Central memory CD4-positive, alpha-beta T cell (primary cell): ENCODE measurements at regions not wholly inside any gene's neighbourhood (a gene's known extent, or its start where the extent isn't known, plus 50 kb on each side); places are given as distances from the start of the nearest gene placed in this dataset.

Experiments
- DNase-seq: peaks from one replicate; pipeline ENCODE4 v3.0.0; 2022

DNA sequence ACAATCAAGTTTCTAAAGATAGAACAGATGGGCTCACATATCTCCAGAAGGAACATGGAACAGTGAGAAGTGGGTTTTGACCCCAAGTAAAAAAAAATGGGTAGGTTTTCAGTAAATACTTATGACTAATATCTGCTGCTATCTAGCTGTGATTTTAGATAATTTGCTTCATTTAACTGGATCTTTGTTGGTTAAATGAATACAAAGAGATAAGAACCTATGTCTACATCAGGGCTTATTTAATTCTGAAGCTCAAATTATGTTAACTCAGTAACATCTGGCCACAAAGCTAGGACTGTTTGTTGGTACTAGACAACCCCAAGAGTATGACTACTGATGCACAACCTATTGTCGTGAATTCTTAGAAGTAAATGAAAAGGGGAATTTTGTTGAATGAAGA is 144.4 kb upstream of the SESN3 start:
- DNase-seq = no peak

DNA sequence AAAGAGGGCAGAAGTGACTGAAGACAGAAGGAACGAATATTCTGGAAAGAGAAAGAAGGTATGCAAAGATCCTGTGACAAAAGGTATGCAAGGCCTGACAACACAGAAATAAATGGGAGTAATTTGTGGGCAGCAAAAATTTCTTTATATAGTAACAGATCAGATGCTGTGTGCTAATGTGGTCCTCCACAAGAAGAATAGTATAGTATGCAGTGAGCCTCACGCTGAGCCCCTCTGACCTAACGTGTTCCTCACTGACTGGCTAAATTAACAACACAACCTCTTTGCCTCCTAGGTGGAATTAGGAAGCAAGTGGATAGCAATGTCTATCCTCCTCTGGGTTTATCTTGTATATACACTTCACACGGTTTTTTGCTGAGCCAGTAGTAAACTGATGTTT is 143.1 kb upstream of the SESN3 start:
- no peak for DNase-seq

DNA sequence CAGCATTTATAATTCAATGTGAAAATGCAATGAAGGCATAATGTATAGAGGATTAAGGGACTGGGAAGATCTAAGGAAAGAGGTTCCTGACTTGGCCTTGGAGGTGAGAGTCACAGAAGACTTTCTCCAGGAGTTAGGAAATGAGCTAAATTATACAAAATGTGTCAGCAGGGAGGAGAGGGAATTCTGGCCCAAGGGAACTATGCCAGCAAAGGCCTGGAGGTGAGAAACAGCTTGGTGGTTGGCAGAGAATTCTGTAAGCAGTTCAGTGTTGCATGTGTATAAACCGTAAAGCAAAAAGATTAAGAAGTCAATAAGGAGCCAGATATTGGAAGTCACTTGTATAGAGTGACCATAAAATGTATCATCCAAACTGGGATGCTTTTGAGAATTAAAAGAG is 142.2 kb upstream of the SESN3 start:
- no peak for DNase-seq

DNA sequence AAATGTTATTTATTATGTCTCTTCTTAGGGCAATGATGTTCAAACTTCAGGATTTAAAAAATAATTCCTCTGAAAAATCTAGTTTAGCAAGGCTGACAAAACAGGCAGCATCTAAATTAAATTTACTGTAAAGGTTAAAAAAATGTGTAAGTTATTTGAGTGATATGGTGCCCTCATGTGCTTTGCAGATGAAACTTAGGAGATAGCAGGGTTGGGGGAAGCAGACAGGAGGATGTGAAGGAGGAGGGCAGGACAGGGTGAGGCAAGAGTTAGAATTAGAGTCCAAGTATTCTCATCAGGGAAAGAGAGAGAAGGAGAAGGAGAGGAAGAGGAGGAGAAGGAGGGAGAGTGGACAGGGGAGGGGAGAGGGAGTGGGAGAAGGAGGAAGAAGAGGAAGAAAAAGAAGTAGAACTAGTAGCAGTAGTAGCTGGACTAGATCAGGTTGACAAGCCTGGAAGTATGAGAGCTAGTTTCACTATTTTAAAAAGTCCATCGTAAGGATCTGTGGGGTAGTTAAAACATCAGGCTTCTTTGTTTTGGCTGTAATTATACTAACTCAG is 141.2 kb upstream of the SESN3 start:
- DNase-seq = no peak

DNA sequence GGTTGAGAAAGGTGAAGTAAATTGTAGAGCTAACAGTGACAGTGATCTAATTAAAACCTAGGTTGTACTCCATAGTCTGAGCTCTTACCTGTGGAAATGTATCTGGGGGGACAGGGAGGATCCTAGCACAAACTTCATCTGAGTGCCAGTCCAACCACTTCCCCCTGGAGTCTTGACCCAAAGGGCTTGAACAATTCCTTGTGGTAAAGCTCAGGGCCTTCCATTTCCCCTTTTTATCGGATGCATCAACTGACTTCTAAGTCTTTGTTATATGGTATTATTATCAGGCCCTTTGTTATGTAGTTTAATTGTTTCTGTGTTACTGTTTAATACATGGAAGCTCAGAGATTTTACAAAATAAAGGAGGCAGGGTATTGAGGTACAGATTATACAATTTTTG is 140.2 kb upstream of the SESN3 start:
- DNase-seq = no peak

DNA sequence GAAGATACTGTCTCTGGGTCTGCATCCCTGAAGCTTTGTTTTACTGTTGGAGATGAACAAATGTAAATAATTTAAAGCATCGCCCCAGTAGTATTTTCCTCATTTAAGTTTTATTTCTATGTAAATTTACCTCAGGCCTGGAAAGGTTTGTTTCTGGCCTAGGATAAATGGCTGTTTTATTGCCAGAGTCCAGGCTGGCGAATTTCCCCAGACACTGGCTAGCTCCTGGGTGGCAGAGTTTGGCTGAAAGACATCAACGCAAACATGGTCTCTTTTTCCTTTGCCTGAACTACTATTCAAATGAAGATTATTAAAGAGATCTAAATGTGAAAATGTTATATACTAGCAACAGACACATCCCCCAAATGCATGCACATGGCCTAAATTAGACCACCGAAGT is 136.7 kb upstream of the SESN3 start:
- no peak for DNase-seq

DNA sequence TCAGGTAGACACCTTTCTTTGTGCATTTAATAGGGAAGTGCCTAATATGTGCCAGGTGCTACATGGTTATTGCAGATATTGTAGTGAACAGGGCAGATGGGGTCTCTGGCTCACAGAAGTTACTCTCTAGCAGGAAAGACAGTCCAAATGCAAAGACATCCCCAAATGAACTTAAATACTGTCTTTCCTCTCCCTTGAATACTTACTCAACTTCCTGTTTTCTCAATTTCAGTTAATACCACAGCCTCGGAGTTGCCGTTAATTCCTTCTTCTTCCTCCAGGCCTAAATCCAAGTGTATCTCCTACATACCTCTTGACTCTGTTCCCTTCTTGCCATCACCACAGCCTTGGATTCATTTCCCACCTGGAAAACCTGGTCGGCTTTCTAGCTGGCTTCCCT is 134.3 kb upstream of the SESN3 start:
- no peak for DNase-seq

DNA sequence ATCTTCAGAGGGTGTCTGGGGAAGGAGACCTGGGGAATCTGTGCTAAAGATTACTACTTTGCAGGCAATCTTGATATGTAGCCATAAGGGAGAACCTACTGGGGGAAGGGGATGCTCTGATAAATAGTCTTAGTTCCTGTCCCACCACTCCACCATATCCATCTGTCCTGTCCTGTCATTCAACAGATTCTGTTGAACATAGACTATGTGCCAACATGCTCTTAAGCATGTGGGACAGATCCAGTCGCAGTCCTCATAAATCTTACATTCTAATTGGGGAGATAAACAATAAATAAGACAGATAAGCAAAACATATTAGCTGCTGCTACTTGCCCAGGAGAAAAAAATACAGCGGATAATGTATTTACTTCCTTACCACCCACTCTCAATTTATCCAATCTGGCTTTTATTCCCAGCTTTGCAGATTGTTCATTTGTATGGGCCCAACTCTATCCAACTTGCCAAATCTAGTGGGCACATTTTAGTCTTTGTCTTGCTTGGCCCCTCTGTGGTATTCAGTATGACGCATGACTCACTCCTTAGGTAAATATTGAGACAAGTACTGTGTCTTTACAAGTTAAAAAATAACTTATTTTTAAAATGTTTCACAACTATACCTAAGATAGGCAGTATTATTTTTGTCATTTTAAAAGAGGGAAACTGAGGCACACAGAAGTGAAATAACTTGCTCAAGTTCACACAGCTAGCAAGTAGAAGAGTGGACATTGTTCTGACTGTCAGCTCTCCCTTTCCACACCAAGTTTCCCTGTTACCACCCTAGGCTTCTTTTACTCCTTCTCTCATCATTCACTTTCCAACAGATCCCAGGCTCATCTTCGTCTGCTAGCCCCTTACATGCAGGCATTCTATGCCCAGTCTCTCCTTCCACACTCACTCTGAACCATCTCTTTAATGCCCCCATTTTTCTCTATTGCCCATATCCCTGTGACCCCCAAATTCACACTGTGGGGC is 133.6 kb upstream of the SESN3 start:
- DNase-seq = no peak

DNA sequence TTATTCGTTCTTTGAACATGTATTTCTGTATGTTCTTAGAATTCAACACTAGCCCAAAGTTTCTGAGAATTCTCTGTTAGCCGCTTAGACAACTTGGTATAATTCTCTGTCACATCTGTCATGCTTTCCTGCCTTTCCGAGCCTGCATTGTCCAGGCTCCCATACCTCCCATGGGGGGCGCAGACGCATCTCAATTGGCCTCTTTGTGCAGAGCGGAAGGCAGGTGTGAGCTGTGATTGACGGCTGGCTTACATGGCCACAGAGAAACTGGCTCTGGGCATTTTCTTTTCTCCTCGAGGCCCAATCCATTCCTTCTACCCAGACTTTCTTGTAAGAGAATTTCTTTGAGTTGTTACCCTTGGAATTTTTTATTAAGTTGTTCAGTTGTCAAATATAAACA is 132.7 kb upstream of the SESN3 start:
- no peak for DNase-seq

DNA sequence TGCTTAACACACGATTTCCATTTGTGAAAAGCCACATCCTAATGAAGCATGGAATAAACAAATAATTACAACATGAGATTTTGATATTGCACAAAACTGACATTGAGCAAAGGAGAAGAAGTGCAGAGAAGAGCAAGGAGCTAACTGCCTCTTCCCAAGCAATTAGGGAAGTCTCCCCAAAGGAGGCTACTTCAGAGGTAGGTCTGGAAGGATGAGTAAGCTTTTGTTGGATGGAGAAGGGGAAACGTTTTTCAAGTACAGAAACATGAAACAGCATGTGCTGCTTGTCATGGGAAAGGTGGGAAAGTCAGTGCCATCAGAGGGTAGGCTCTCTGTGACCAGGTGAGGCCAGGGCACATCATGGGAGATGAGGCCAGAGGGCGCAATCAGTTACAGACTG is 132.2 kb upstream of the SESN3 start:
- no peak for DNase-seq

DNA sequence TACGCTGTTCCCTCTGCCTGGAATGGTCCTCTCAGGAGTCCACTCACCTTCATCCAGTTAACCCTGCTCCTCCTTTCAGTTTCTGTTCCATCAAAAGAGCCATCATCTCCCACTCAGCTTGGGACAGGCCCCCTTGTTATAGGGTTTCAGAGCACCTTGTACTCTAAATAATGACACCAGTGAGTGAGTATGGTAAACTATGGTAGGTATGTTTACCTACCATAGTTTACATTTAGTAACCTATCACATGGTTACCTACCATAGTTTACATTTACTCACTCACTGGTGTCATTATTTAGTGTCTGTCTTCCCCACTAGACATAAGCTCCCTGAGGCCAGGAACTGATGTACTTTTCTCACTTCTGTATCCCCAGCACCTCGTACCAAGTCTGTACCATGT is 130.2 kb upstream of the SESN3 start:
- DNase-seq = no peak

DNA sequence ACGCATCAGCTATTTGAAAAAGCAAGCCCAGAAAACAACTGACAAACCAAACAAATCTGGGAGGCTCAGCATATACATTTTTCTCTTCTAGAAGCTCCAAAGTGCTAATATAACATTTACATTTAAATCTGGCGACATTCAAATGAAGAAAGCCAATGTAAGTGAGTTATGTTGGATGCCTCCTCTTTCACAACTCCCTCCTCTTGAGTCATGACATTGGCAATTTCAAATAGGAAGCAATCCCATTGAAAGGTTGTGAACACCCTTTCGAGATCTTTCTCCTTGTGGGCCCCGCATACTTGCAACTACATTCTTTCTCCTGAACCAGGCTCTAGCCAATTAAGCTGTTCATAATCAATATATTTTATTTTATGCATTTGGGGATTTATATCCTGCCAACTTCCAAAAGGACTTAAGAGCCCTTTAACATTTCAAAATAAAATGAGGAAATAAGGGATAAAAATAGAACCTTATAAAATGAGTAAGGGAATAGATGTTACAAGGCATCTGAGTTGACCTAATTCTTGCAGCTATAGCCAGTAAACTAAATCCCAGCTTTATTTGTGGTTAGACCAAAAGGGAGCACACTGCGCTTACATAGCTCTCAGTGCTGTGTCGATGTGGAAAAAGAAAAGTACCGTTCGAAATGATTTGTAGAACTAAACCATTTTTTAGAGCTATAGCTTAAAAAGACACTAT is 129.5 kb upstream of the SESN3 start:
- no peak for DNase-seq

DNA sequence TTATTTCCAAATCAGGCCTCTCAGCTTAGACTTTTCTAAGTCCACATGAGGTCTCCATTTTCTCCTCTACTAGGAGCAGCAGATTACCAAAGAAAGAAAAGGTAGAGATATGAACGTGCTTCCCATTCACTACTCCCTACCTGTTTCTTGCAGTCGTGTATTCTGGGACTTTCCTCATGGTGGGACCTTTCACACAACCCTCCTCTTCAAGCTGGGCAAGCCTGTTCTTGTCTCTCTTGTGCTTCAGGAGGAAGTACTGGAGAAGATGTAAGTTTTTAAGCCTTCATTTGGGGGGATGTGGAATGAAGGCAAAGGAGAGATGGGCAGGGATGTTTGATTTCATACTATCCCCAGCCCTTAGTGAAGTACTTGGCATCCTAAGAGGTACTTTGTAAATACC is 128.8 kb upstream of the SESN3 start:
- no peak for DNase-seq

DNA sequence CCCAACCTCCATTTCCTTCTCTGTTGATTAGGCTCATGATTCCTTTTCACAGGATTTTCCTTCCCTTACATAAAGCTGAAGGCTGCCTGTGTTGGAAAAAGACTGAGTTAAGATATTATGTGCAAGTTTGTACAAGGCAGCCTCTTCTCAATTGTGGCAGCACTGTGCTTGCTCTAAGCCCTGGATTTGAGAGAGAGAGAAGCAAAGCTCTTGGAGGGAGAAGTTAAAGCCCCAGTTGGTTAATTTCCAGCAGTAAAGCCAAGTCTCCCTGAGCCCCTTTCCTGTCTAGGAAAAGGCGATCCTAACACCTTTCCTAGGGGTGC is 128.3 kb upstream of the SESN3 start:
- no peak for DNase-seq

DNA sequence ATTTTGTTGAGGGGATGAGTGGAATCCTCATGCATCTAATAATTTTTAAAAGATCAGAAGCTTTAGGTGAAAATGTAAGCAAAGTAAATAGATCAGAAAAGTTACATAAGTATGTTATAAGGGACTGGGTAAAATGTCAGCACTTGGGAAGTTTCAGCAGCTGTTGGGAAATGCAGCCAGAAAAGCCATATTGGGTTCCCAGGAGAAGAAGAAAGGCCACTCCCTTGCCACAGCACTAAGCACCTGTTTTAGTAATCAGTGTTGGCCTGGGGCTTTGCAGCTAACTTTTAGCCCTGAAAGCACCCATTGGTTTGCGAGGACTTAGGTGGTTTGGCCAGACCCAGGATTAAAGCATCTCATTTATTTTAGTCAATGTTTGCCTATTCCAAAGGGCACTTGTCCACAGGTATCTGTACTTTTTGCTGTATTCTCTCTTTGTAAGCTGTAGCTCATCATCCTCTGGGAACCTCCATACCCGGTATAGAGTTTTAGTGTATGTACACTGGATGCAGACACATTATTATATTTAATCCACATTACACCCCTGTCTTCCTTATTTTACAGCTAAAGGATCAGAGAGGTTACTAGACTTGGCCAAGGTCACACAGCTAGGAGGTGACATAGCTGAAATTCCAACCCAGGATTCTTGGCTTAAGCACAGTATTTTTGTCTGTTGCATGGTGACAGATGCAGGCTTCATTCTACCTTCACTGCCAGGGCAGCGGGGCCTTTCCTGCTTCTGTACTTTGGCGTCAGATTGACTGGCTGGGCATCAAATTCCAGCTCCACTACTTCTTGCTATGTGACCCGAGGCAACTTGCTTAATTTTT is 127.7 kb upstream of the SESN3 start:
- DNase-seq = no peak

DNA sequence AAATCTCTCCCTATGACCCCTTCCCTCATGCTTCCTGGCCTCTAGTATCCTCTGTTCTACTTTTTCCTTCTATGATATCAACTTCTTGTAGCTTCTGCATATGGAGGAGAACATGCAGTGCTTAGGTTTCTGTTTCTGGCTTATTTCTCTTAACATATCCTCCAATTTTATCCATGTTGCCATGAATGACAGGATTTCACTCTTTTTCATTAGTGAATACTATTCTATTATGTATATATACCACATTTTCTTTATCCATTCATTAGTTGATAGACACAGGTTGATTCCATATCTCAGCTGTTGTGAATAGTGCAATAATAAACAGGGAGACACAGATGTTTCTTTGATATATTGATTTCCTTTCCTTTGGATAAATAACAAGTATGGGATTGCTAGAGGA is 123.3 kb upstream of the SESN3 start:
- no peak for DNase-seq

DNA sequence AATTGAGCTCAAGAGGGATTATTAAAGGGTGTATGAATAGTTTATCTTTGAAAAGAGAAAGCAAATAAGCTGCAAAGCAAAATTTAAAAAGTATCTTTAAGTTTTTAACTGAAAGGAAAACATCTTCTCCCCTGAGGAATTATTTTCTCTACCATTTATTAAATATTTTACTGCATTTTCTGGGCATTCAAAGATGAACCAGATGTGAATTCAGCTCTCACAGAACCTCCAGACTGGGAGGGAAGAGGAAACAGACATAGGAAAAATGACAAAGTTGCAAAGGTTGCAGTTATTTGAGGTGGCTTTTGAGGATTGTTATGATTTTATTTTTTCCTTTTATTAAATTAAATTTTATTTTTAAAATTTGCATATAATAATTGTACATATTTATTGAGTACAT is 122.7 kb upstream of the SESN3 start:
- no peak for DNase-seq

DNA sequence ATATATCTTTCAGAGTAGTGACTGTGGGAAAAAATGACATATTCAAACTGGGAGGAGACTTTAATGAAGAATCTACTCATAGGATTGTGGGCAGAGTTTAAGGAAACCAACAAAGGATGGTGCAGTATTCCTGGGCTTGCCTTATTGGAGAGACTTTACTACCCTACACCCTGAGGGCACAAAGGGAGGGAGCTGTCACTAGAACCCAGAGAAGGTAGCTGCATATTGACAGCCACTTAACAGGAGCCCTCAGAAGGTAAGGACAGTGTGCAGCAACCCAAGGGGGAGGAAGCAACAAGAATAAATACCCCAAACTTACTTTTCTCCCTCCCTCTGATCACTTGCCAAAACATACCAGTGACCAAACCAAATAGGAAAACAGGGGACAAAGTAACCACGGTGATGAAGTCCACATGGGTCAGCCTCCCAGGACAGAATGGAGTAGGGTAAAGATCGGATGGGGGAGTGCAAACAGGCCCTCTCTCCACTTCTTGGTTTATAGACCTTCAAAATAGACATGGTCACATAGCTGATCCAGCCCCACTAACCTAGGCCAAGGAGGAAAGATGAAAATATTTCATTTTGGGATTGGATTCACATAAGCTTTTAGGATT is 121.8 kb upstream of the SESN3 start:
- DNase-seq = no peak

DNA sequence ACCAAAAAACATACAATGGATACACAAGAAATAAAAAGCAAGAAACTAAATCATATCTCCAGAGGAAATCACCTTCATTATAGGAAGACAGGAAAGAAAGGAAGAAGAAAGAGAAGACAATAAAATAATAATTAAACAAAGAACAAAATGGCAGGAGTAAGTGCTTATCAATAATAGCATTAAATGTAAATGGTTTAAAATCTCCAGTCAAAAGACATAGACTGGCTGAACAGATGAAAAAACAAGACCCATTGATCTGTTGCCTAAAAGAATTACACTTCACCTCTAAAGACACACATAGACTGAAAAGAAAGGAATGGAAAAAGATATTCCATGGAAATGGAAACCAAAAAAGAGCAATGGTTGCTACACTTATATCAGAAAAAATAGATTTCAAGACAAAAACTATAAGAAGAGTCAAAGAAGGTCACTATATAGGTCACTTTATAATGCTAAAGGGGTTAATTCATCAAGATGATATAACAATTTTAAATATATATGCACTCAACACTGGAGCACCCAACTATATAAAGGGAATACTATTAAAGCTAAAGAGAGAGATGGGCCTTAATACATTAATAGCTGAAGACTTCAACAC is 118.4 kb upstream of the SESN3 start:
- no peak for DNase-seq

DNA sequence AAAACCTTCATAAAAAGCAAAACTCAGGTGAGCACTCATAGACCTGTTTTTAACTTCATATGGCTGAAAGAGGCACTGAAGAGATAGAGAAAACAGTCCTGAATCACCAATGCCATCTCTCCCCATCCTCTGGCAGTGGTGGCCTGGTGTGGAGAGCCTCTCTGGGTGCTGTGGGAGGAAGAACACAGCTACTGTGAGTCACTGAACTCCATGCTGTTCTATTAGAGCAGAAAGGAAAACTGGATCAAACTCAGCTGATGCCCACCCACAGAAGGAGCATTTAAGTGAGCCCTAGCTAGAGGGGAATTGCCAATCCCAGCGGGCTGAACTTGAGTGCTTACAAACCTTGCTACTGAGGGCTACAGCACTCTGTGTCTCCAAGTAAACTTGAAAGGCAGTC is 115.3 kb upstream of the SESN3 start:
- DNase-seq = no peak

DNA sequence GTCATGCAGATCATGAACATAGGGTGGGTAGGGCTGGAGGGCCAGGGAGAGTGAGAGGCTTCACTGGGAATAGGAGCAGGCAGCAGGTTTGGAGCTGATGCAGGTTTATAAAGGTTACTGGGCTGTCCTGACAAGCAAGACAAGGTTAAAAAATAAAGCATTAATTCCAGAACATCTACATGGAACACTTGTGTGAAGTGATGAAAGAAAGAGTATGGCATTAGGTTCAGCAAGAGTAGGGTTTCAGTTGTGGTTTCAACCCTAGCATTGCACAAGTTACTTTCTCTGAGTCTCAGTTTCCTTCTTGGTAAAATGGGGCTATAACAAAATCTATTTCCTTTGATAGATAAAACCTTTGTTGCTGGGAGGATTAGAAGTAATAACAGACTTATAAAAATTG is 114.6 kb upstream of the SESN3 start:
- DNase-seq = no peak

DNA sequence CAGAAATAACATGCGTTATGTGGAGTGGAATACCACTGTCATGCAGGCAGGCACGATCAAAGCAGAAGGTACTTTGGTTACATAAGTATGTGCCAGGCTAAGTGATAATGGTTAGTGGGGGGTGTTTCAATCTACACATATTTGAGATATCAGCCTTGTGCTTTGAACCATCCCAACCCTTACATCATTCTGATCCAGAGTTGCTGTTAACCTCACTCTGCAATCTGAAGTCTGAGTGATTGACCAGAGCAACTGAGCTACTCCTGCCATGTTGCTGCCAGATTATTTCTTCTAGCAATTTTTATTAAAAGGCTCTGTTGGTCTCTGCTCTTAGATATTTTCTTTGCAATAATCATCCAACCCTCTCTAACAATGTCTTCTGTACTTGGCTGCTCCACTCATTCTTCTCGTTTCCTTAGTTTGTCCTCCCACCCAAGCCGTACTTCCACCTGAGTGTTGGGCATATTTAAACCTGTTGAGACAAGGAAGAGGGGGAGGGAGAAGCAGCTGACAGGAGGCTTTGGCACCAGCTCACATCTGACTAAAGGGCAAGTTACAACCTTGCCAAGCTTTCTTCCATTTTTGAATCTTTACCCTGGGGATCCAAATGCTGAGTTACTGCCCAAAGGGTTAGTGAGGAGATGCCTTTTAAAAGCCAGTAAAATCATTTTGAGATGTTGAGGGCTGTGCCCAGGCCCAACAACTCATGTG is 114.1 kb upstream of the SESN3 start:
- DNase-seq = no peak
